Germinal center (tissue), 1 donor: ENCODE measurements at regions not wholly inside any gene's neighbourhood (a gene's known extent, or its start where the extent isn't known, plus 50 kb on each side); places are given as distances from the start of the nearest gene placed in this dataset.

Experiments
- DNase-seq: peaks from one replicate; pipeline ENCODE4 v3.0.0; 2012; ENCODE audit warnings: mixed read lengths, low spot score

- DNase-seq, result no peak
Observed at GRCh38 chr11:11135820-11136476, 217.1 kb downstream of the CSNK2A3 start.

- DNase-seq, result no peak
Observed at GRCh38 chr11:11129118-11129517, 223.9 kb downstream of the CSNK2A3 start.

- DNase-seq, result no peak
Observed at GRCh38 chr11:11125618-11126017, 227.4 kb downstream of the CSNK2A3 start.

- no peak for DNase-seq
Observed at GRCh38 chr11:11122749-11123148, 230.3 kb downstream of the CSNK2A3 start.

GRCh38 chr11:11119917-11120316 is 233.1 kb downstream of the CSNK2A3 start:
- no peak for DNase-seq

GRCh38 chr11:11117730-11118129 is 235.3 kb downstream of the CSNK2A3 start:
- no peak for DNase-seq

GRCh38 chr11:11115475-11115874 is 237.6 kb downstream of the CSNK2A3 start:
- no peak for DNase-seq

GRCh38 chr11:11113626-11114025 is 239.4 kb downstream of the CSNK2A3 start:
- no peak for DNase-seq

GRCh38 chr11:11108026-11108425 is 245.0 kb downstream of the CSNK2A3 start:
- DNase-seq, result no peak

- no peak for DNase-seq
Observed at GRCh38 chr11:11107076-11107723, 245.8 kb downstream of the CSNK2A3 start.

GRCh38 chr11:11105361-11105760 is 247.5 kb upstream of the ZBED5 start:
- DNase-seq, result no peak

GRCh38 chr11:11095831-11096723 is 238.2 kb upstream of the ZBED5 start:
- no peak for DNase-seq

GRCh38 chr11:11090495-11090894 is 232.6 kb upstream of the ZBED5 start:
- no peak for DNase-seq

GRCh38 chr11:11089805-11090204 is 232.0 kb upstream of the ZBED5 start:
- DNase-seq, result no peak

GRCh38 chr11:11086979-11087378 is 229.1 kb upstream of the ZBED5 start:
- DNase-seq, result no peak

- DNase-seq, result no peak
Observed at GRCh38 chr11:11085580-11085979, 227.7 kb upstream of the ZBED5 start.

- DNase-seq, result no peak
Observed at GRCh38 chr11:11084337-11084736, 226.5 kb upstream of the ZBED5 start.

GRCh38 chr11:11083441-11083840 is 225.6 kb upstream of the ZBED5 start:
- no peak for DNase-seq

- no peak for DNase-seq
Observed at GRCh38 chr11:11082646-11083045, 224.8 kb upstream of the ZBED5 start.

- DNase-seq, result no peak
Observed at GRCh38 chr11:11081776-11082175, 223.9 kb upstream of the ZBED5 start.

GRCh38 chr11:11081288-11081687 is 223.4 kb upstream of the ZBED5 start:
- DNase-seq, result no peak

- DNase-seq, result no peak
Observed at GRCh38 chr11:11078344-11079086, 220.7 kb upstream of the ZBED5 start.
